Hippocampal formation (tissue), 2 donors: ENCODE measurements at regions not wholly inside any gene's neighbourhood (a gene's known extent, or its start where the extent isn't known, plus 50 kb on each side); places are given as distances from the start of the nearest gene placed in this dataset.

ENCODE experiments used
- DNase-seq, 2 donors: peaks; one replicate each; lab custom pipeline; 2025; lab: John Stamatoyannopoulos, UW

DNA sequence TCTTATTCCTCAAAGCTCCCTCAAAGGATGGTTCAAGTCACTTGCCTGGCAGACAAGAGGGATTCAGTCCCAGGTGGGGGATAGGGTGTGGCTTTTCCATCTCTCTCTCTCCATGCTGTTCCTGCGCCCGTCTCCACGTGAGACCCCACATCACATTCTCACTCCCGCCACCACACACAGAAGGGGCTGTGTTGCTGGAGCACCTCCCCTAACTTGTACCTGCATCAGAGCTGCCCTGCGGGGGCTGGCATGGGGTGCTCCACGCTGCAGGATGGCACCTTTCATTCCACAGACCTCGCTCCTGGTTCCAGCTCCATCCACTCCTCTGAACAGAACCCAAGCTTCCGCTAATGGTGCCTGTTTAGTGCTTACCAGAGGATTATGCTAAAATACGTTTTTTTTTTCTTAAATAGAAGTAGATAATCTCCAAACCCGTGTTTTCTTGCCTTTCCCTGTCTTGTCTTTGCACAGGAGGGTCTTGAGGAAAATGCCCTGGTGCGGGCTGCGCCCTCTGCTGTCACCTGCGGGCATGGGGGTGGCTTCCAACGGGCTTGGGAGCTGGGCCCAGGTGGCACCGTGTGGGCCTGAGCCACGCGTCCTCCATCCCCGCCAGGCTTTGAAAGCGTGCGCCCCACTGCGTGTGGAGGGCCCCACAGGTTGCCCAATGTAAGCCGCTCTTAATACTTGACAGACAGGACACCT is 985.6 kb downstream of the BRD1 start:
- DNase-seq, result no peak

- DNase-seq, result no peak
Measured at GRCh38 chr22:48840112-48840949, 987.3 kb downstream of the BRD1 start.

- DNase-seq, result no peak
Measured at GRCh38 chr22:48838846-48839730, 988.6 kb downstream of the BRD1 start.

DNA sequence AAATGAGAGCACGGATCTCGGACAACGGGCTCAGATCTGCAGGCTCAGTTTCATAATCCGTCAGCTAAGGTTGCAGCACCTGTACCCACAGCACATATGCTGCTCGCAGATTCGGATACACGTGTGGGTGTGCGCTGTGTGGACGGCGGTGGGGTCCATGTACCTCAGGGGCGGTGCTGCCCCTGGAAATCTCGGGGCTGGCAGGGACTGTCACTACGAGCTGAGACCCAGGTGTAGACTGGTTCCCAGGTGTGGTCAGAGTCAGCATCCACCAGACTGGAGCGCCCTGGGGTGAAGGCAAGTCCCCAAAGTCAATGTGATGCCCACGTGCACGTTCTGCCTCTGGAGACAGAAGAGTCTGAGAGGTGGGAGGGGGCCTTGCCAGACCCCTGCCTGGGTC is 989.3 kb downstream of the BRD1 start:
- DNase-seq, result no peak

- DNase-seq, result no peak
Measured at GRCh38 chr22:48837341-48837935, 990.2 kb downstream of the BRD1 start.

DNA sequence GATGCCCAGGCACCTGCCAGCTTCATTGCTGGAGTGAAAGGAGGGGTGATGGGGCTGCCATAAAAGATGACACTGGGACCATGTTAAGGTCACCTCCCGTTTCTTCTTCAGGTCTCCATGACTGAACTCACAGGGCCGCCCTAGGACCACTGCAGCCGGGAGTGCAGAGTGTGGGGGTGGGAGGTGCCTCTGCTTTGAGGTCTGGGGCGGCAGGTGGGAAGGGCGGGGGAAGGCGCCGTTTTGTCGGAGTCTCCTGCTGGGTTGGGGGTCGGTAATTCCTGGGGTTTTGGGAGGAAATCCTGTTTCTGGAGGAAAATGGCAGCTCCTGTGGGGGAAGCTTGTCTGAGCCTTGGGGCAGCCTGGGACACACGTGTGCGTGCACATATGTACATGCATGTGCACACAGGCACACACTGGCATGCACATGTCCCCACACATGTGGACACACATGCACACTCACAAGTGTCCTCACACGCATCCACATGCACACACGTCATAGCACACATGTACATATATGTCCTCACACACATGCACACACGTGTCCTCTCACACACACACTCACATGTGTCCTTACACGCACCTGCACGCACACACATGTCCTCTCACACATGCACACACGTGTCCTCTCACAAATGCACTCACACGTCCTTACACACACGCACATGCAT is 990.9 kb downstream of the BRD1 start:
- no peak for DNase-seq

GRCh38 chr22:48835857-48836672 is 991.6 kb downstream of the BRD1 start:
- DNase-seq, result no peak

GRCh38 chr22:48835364-48835763 is 992.3 kb downstream of the BRD1 start:
- DNase-seq, result no peak

DNA sequence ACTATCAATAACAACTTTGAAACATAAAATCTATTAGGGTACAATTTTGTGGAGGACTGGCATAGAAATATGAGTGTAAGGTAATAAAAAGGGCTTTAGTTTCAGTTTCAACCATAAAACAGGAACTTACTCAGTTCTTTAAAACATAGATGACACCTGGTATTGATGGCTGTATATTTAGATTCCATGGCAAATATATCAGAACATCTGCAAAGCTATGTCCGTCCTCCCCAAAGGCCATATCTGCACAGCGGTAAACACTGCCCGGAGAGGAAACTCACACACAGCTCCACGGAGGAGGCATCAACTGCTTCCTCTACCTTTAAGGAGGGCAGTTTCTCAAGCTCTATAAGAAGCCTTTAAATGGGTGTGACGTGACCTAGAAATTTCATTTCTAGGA is 993.3 kb downstream of the BRD1 start:
- no peak for DNase-seq

- DNase-seq, result no peak
Measured at GRCh38 chr22:48832592-48832991, 995.1 kb downstream of the BRD1 start.

- DNase-seq, result no peak
Measured at GRCh38 chr22:48829908-48830307, 997.8 kb downstream of the BRD1 start.

DNA sequence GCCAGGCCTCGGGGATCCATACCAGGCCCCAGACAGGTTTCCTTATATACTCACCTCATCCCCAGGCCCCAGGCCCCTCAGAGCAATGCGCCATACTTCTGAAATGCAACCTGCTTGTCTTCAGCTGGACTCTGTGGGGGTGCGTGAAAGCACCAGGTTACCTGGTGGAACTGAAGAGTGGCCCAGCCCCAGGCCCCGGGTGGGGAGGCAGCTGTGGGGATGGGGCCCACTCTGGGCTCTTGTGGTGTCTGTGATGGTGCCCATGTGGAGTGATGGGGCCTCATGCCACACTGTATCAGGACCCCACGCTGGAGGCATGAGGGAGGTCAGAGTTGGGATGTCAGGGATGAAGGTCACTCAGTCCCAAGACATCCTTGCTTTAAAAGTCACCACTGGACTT is 999.0 kb downstream of the BRD1 start:
- DNase-seq, result no peak

GRCh38 chr22:48827904-48828555 is 999.6 kb downstream of the BRD1 start:
- no peak for DNase-seq

DNA sequence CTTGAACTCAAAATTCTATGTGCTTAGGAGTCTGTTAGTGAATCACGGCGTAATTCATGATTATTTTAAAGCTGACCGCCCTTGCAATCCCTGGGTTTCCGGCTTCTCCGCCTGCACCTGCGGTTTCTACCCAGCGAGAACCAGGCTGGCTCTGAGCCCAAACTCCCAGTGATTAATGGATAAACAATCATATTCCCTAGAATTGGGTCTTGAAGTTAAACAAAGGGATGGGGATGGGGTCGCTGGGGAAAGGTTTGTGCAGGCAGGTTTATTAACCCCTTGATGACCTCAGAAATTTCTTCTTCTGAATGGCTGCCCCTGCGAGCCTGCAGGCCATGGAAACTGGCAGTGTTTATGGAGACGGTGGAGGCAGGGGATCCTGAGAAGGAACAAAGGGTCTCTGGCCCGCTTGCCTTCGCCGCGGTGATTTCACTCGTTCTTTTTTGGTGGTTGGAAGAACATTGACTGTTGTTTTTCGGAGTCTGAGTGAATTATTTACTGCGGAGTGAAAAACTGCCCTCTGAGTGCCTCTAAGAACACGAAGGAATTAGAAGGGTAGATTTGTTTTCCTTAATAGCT is 1000.3 kb downstream of the BRD1 start:
- no peak for DNase-seq

GRCh38 chr22:48826546-48826945 is 1001.1 kb downstream of the BRD1 start:
- DNase-seq, result no peak

DNA sequence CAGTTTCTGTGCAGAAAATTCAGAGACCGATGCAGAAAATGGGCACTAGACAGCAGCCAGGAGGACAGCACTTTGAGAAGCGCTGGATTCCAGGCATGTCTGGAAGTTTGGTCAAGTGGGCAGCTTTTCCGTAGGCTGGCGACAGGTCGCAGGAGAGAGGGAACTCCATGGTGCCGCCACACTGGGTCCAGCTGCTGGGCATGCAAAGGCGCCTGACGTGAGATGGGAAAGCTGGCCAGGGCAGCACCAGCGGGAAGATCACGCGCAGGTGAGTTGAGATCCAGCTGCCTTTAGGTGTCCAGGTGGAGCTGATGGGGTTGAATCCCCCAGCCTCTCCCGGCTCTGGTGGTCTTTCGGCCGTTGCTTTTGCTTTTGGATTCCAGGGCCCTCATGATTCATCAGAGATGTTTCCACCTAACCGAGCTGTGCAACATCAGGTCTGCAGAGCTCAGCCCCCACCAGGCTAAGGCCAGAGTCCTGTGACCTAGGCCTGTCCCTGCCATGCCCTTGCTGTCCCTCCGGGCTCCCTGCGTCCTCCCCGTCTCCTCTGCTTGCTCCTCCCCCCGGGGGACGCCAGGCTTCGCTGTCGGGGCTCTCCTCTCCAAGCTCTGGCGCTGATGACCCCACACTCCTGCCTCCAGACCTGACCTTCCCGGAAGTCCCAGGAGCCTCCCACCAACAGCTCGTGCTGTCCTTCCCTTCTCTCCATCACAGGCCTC is 1001.7 kb downstream of the BRD1 start:
- no peak for DNase-seq

DNA sequence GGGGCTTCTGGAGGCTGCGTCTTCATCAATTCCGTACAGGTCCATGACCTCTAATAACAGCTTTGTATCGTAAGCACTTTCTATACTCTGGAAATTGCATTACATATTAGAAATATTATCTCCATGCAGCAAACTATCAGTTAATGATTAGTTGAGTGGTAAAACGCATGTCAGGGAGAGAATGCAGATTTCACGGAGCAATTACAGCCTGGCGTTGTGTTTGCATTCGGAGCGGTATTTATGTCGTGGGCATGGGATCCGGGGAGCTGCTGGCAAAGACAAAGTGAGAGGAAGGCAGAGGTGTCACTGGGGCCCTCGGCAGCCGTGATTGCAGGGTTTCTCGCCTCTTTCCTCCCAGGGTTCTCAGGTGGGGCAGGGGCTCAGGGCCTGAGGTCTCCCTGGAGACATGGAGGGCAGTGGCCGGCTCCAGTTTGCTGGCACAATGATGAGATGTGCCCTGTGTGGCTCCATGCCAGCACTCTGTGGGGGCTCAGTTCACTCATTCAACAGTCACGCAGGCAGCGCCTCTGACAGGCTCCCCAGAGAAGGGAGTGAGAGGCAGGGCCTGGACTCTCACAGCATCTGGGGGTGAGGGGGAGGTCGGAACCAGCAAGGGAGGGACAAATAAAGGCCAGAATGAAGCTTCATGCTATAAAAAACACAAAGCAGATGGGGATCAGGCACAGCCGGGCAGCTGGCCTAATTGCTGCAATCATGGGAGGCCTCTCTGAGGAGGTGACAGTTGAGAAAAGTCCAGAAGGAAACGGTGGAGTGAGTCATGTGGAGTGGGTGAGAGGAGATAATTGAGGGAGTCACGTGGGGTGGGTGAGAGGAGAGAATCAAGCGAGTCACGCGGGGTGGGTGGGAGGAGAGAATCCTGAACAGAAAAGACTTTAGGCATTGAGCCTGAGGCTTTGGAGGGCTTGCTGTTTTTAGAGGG is 1002.7 kb downstream of the BRD1 start:
- DNase-seq, result no peak

GRCh38 chr22:48823941-48824340 is 1003.7 kb downstream of the BRD1 start:
- DNase-seq, result no peak
